Upper lobe of left lung (tissue), 6 donors: ENCODE measurements at regions not wholly inside any gene's neighbourhood (a gene's known extent, or its start where the extent isn't known, plus 50 kb on each side); places are given as distances from the start of the nearest gene placed in this dataset.

Experiments
- ATAC-seq, 2 donors: fragments of 200-7000 bp; cut with Tn5 transposase; one replicate each; pipeline ENCODE4 v1.9.1; 2022; ENCODE audit warnings: mild to moderate bottlenecking in 2 of 2, moderate library complexity in 2 of 2; ENCODE audit not compliant: low FRiP score in 2 of 2
- DNase-seq, 2 donors: peaks; one replicate each; pipeline ENCODE4 v3.0.0-alpha.2; 2019 to 2020
- H3K27ac ChIP-seq, 4 donors: fragments of 200-600 bp; sonication (generic); one replicate each; pipeline ENCODE4 v1.5.1; 2016 to 2019
- H3K27me3 ChIP-seq, 4 donors: fragments of 200-600 bp; sonication (generic); one replicate each; pipeline ENCODE4 v1.5.1; 2017 to 2019
- H3K36me3 ChIP-seq, 4 donors: fragments of 200-600 bp; sonication (generic); one replicate each; pipeline ENCODE4 v1.5.1; 2016 to 2019
- H3K4me1 ChIP-seq, 4 donors: fragments of 200-600 bp; sonication (generic); one replicate each; pipeline ENCODE4 v1.5.1; 2018 to 2019
- H3K4me3 ChIP-seq, 4 donors: fragments of 200-600 bp; sonication (generic); one replicate each; pipeline ENCODE4 v1.5.1; 2017 to 2019; ENCODE audit warnings: mild to moderate bottlenecking in 2 of 4, moderate library complexity in 1 of 4
- H3K9me3 ChIP-seq, 4 donors: fragments of 200-600 bp; sonication (generic); one replicate each; pipeline ENCODE4 v1.5.1; 2018 to 2019
- EP300 ChIP-seq, 4 donors: sonication (generic); formaldehyde crosslinking; IDR thresholded peaks; one replicate each; pipeline ENCODE4 v1.5.1; 2017; ENCODE audit warnings: antibody characterized with exemption in 4 of 4, control low read depth in 2 of 4
- POLR2A ChIP-seq, 4 donors: fragments of 450-650 bp; IDR thresholded peaks; one replicate each; pipeline ENCODE4 v1.5.1; 2016 to 2017; ENCODE audit warnings: antibody characterized with exemption in 4 of 4, mild to moderate bottlenecking in 2 of 4
- POLR2AphosphoS5 ChIP-seq, 2 donors: sonication (generic); formaldehyde crosslinking; IDR thresholded peaks; one replicate each; pipeline ENCODE4 v1.5.1; 2017; ENCODE audit warnings: antibody characterized with exemption in 2 of 2
- WGBS, 2 donors: methylation state at CpG; one replicate each; pipeline ENCODE4 v1.1.5; 2017 to 2018; 5-methylcytosine and 5-hydroxymethylcytosine counted together
- TF ChIP-seq, protein P1 (sequence below), 6 experiments: fragments of 450-650 bp in 4 of 6; fragments of 200-600 bp in 2 of 6; sonication (generic) in 2 of 6; IDR thresholded peaks; one replicate each; pipeline ENCODE4 v1.5.1; 2016 to 2019; ENCODE audit warnings: antibody characterized with exemption in 6 of 6
- donor health status: DM: no; HTN: no; CAD: no; lungs with moderate emphysema.
- donor health status: DM: no; HTN: yes; CAD: no; lungs with severe emphysema.

DNA sequence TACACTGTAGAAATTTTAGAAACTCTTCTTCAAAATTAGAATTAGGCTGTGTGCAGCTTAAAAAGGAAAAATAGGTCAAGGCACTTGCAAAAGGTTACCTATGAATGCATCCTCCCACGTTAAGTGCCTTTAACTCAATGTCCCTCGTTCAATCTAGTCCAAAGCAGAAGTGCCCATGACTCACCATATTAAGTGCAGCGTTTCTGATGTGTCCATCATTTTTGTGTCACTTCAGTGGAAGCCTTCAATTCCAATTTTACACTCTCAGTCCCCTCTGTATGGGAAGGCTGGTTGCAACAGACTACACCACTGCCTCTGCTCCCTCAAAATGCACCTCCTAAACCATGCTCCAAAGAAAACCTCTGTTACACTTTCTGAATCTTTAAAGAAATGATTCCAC is 53.4 kb downstream of the FOXB1 start:
- 51 to 76% methylated on average over 3 of the region's 3 CpGs for WGBS, 2 donors
- H3K4me3 ChIP-seq, result no peak overlapping the region

DNA sequence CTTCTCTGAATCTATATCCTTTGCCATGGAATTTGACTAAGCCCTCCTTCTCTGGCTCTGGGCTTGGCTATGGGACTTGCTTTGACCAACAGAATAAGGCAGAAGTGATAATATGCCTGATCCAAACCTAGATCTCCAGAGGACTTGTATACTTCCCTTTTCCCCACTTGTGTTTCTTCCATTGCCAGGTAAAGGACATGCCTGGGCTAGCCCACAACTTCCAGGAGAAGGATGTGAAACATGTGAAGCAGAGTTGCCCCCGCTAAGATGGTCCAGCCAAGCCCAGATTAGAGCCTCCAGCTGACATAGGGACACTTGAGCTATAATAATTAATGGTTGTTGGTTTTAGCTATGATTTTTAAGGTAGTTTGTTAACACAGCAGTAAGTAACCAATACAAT is 55.1 kb downstream of the FOXB1 start:
- TF ChIP-seq, protein P1, sequence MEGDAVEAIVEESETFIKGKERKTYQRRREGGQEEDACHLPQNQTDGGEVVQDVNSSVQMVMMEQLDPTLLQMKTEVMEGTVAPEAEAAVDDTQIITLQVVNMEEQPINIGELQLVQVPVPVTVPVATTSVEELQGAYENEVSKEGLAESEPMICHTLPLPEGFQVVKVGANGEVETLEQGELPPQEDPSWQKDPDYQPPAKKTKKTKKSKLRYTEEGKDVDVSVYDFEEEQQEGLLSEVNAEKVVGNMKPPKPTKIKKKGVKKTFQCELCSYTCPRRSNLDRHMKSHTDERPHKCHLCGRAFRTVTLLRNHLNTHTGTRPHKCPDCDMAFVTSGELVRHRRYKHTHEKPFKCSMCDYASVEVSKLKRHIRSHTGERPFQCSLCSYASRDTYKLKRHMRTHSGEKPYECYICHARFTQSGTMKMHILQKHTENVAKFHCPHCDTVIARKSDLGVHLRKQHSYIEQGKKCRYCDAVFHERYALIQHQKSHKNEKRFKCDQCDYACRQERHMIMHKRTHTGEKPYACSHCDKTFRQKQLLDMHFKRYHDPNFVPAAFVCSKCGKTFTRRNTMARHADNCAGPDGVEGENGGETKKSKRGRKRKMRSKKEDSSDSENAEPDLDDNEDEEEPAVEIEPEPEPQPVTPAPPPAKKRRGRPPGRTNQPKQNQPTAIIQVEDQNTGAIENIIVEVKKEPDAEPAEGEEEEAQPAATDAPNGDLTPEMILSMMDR (IDR thresholded peaks at IDR 0.05), result no peak
- TF ChIP-seq POLR2AphosphoS5 (IDR thresholded peaks at IDR 0.05) (no peak), POLR2A (IDR thresholded peaks at IDR 0.05) (no peak), EP300 (IDR thresholded peaks at IDR 0.05) (no peak)
- H3K27me3 ChIP-seq, result no peaks in the 10 kb centered on the region
- ATAC-seq (no peak), DNase-seq (no peak)
- H3K27ac ChIP-seq, result no peak overlapping the region
- H3K4me1 ChIP-seq, result no peaks in the 10 kb centered on the region
- H3K36me3 ChIP-seq, result no peaks in the 10 kb centered on the region
- peaks cover 0 to 25% (median 10%) of the 10 kb centered on the region in 4 donors for H3K9me3 ChIP-seq
- H3K4me3 ChIP-seq, result no peak overlapping the region
- WGBS, 2 donors, result 85 to 86% methylated on average over 1 of the region's 1 CpG

More for the DNA sequence above, 53.4 kb downstream of the FOXB1 start:
- TF ChIP-seq, protein P1 (IDR thresholded peaks at IDR 0.05), result no peak
- H3K36me3 ChIP-seq, result no peaks in the 10 kb centered on the region
- ATAC-seq (no peak), DNase-seq (no peak)
- no peaks in the 10 kb centered on the region for H3K27me3 ChIP-seq
- no peaks in the 10 kb centered on the region for H3K4me1 ChIP-seq
- H3K9me3 ChIP-seq, result peaks cover 0 to 19% (median 10%) of the 10 kb centered on the region in 4 donors
- no peak overlapping the region for H3K27ac ChIP-seq

DNA sequence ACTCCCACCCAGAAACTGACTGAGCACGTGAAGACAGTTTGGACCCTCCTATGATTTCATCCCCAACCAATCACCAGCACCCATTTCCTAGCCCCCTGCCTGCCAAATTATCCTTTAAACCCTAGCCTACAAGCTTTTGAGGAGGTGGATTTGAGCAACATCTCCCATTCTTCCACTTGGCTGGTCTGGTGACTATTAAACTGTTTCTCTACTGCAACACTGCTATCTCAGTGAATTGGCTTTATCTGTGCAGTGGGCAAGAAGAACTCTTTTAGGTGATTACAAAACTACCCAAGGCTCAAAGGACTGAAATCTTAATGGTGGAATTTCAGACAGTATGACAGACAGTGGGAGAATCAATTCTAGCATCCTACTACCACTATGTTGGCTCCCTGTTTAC is 57.6 kb downstream of the FOXB1 start:
- ATAC-seq (no peak), DNase-seq (no peak)
- Histone ChIP-seq H3K9me3 (peaks cover 0 to 25% (median 10%) of the 10 kb centered on the region in 4 donors), H3K27ac (no peak overlapping the region), H3K4me1 (no peaks in the 10 kb centered on the region), H3K27me3 (no peaks in the 10 kb centered on the region), H3K4me3 (no peak overlapping the region), H3K36me3 (no peaks in the 10 kb centered on the region)
- 89 to 92% methylated on average over 1 of the region's 1 CpG for WGBS, 2 donors
- TF ChIP-seq POLR2AphosphoS5 (IDR thresholded peaks at IDR 0.05), result no peak
- no peak for TF ChIP-seq EP300 (IDR thresholded peaks at IDR 0.05)
- TF ChIP-seq POLR2A (IDR thresholded peaks at IDR 0.05), result no peak
- TF ChIP-seq, protein P1 (IDR thresholded peaks at IDR 0.05), result no peak

DNA sequence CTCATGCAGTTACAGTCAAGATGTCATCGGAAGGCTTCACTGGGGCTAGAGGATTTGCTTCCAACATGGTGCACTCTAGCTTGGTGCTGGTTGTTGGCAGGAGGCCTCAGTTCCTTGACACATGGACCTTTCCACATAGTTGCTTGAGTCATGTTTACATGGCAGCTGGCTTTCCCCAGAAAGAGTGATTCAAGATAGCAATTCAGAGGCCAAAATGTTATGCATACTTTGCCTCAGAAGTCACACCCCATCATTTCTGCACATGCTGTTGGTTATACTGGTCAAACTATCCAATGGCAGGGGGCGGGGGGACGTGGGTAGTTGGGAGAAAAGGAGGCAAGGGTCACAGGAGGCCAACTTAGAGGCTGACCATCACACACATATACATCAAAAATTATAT is 58.7 kb downstream of the FOXB1 start:
- no peaks in the 10 kb centered on the region for H3K36me3 ChIP-seq
- DNase-seq (no peak), ATAC-seq (no peak)
- H3K27ac ChIP-seq, result no peak overlapping the region
- WGBS, 2 donors, result 70 to 82% methylated on average over 3 of the region's 3 CpGs
- H3K4me1 ChIP-seq, result no peaks in the 10 kb centered on the region
- H3K27me3 ChIP-seq, result no peaks in the 10 kb centered on the region
- peaks cover 0 to 25% (median 10%) of the 10 kb centered on the region in 4 donors for H3K9me3 ChIP-seq
- no peak overlapping the region for H3K4me3 ChIP-seq
- TF ChIP-seq POLR2AphosphoS5 (IDR thresholded peaks at IDR 0.05), result no peak
- TF ChIP-seq POLR2A (IDR thresholded peaks at IDR 0.05), result no peak
- no peak for TF ChIP-seq EP300 (IDR thresholded peaks at IDR 0.05)
- TF ChIP-seq, protein P1 (IDR thresholded peaks at IDR 0.05), result no peak

DNA sequence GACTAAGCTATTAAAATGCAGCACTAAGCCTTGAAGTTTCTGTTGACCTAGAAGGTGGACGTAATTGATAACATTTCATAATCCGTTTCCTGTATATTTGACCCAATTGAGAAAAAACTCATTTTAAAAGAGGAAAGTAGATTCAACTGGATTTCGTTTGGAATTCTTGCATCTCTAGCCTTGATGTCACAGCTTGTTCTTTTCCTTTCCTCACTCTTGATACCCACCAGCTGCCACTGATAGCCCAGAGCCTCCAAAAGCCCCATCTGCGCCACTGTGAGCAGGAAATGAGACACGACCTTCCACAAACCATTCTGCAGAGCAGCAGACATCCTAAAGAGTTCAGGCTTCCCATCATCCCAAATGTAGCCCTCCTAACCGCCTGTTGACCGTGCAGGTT is 61.8 kb downstream of the FOXB1 start:
- no peaks in the 10 kb centered on the region for H3K4me1 ChIP-seq
- no peak for ATAC-seq
- no peak overlapping the region for H3K4me3 ChIP-seq
- no peaks in the 10 kb centered on the region for H3K36me3 ChIP-seq
- no peaks in the 10 kb centered on the region for H3K27me3 ChIP-seq
- H3K27ac ChIP-seq, result no peak overlapping the region
- no peak for DNase-seq
- 61 to 64% methylated on average over 7 of the region's 7 CpGs for WGBS, 2 donors
- H3K9me3 ChIP-seq, result peaks cover 0 to 21% (median 10%) of the 10 kb centered on the region in 4 donors
- TF ChIP-seq EP300 (IDR thresholded peaks at IDR 0.05), result no peak
- TF ChIP-seq, protein P1 (IDR thresholded peaks at IDR 0.05), result no peak
- no peak for TF ChIP-seq POLR2A (IDR thresholded peaks at IDR 0.05)
- no peak for TF ChIP-seq POLR2AphosphoS5 (IDR thresholded peaks at IDR 0.05)
